ENCODE measurements at regions not wholly inside any gene's neighbourhood (a gene's known extent, or its start where the extent isn't known, plus 50 kb on each side); places are given as distances from the start of the nearest gene placed in this dataset.

- Histone ChIP-seq H3K27ac (no peak overlapping the region), H3K9me3 (no peaks in the 10 kb centered on the region), H3K27me3 (no peaks in the 10 kb centered on the region), H3K4me3 (no peak overlapping the region), H3K4me1 (peaks cover 0 to 2% (median 0%) of the 10 kb centered on the region in 4 donors), H3K36me3 (no peaks in the 10 kb centered on the region)
- 68% methylated on average over 2 of the region's 2 CpGs for WGBS (ENCODE audit: insufficient coverage, low coverage, low lambda C conversion rate, missing lambda C conversion rate)
- TF ChIP-seq, protein P1, sequence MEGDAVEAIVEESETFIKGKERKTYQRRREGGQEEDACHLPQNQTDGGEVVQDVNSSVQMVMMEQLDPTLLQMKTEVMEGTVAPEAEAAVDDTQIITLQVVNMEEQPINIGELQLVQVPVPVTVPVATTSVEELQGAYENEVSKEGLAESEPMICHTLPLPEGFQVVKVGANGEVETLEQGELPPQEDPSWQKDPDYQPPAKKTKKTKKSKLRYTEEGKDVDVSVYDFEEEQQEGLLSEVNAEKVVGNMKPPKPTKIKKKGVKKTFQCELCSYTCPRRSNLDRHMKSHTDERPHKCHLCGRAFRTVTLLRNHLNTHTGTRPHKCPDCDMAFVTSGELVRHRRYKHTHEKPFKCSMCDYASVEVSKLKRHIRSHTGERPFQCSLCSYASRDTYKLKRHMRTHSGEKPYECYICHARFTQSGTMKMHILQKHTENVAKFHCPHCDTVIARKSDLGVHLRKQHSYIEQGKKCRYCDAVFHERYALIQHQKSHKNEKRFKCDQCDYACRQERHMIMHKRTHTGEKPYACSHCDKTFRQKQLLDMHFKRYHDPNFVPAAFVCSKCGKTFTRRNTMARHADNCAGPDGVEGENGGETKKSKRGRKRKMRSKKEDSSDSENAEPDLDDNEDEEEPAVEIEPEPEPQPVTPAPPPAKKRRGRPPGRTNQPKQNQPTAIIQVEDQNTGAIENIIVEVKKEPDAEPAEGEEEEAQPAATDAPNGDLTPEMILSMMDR (IDR thresholded peaks at IDR 0.05): no peak
- no peak for TF ChIP-seq POLR2A (IDR thresholded peaks at IDR 0.05)
- no peak for DNase-seq
- intact Hi-C loops (cut with DNase I): no loop called here
- ATAC-seq: no peak
Measured at GRCh38 chr6:135631821-135632220, 134.3 kb upstream of the AHI1 start.

GRCh38 chr6:135633573-135633972 is 136.0 kb upstream of the AHI1 start:
- Histone ChIP-seq H3K27ac (no peak overlapping the region), H3K27me3 (no peaks in the 10 kb centered on the region), H3K9me3 (no peaks in the 10 kb centered on the region), H3K4me1 (no peaks in the 10 kb centered on the region), H3K36me3 (no peaks in the 10 kb centered on the region), H3K4me3 (no peak overlapping the region)
- TF ChIP-seq POLR2A (IDR thresholded peaks at IDR 0.05): no peak
- TF ChIP-seq, protein P1 (IDR thresholded peaks at IDR 0.05): no peak
- DNase-seq (no peak), ATAC-seq (peak in 3 of 4 donors; percentile 18 to 62 (median 58))
- intact Hi-C loops (cut with DNase I): no loop called here
- 36% methylated on average over 2 of the region's 2 CpGs for WGBS (ENCODE audit: insufficient coverage, low coverage, low lambda C conversion rate, missing lambda C conversion rate)

- no peak overlapping the region for H3K4me3 ChIP-seq
- H3K27me3 ChIP-seq: no peaks in the 10 kb centered on the region
- ATAC-seq (no peak), DNase-seq (no peak)
- H3K4me1 ChIP-seq: no peaks in the 10 kb centered on the region
- H3K36me3 ChIP-seq: no peaks in the 10 kb centered on the region
- no peaks in the 10 kb centered on the region for H3K9me3 ChIP-seq
- TF ChIP-seq POLR2A (IDR thresholded peaks at IDR 0.05): no peak
- TF ChIP-seq, protein P1 (IDR thresholded peaks at IDR 0.05): no peak
- intact Hi-C loops (cut with DNase I): no loop called here
- H3K27ac ChIP-seq: no peak overlapping the region
Measured at GRCh38 chr6:135637701-135638100, 140.2 kb upstream of the AHI1 start.

- H3K9me3 ChIP-seq: no peaks in the 10 kb centered on the region
- no peaks in the 10 kb centered on the region for H3K27me3 ChIP-seq
- no peaks in the 10 kb centered on the region for H3K36me3 ChIP-seq
- WGBS (ENCODE audit: insufficient coverage, low coverage, low lambda C conversion rate, missing lambda C conversion rate): 49% methylated on average over 2 of the region's 2 CpGs
- no peak overlapping the region for H3K27ac ChIP-seq
- H3K4me3 ChIP-seq: no peak overlapping the region
- TF ChIP-seq, protein P1 (IDR thresholded peaks at IDR 0.05): no peak
- no peak for TF ChIP-seq POLR2A (IDR thresholded peaks at IDR 0.05)
- intact Hi-C loops (cut with DNase I): no loop called here
- no peak for DNase-seq
- no peaks in the 10 kb centered on the region for H3K4me1 ChIP-seq
- ATAC-seq: no peak
Measured at GRCh38 chr6:135638108-135638507, 140.6 kb upstream of the AHI1 start.

- no peak overlapping the region for H3K4me3 ChIP-seq
- ATAC-seq (no peak), DNase-seq (no peak)
- WGBS (ENCODE audit: insufficient coverage, low coverage, low lambda C conversion rate, missing lambda C conversion rate): 78% methylated on average over 2 of the region's 2 CpGs
- no peak for TF ChIP-seq POLR2A (IDR thresholded peaks at IDR 0.05)
- TF ChIP-seq, protein P1 (IDR thresholded peaks at IDR 0.05): no peak
- no peaks in the 10 kb centered on the region for H3K4me1 ChIP-seq
- H3K9me3 ChIP-seq: no peaks in the 10 kb centered on the region
- H3K27ac ChIP-seq: no peak overlapping the region
- H3K27me3 ChIP-seq: no peaks in the 10 kb centered on the region
- intact Hi-C loops (cut with DNase I): no loop called here
- no peaks in the 10 kb centered on the region for H3K36me3 ChIP-seq
Measured at GRCh38 chr6:135640048-135640447, 142.5 kb upstream of the AHI1 start.

Measured in right lobe of liver (tissue), 6 donors.